K562 (cell line): ENCODE measurements at regions not wholly inside any gene's neighbourhood (a gene's known extent, or its start where the extent isn't known, plus 50 kb on each side); places are given as distances from the start of the nearest gene placed in this dataset.

Experiments
- ATF3 ChIP-seq, 2 experiments: fragments of 450-650 bp in 1 of 2; sonication (generic) in 1 of 2; formaldehyde crosslinking in 1 of 2; IDR thresholded peaks in 1 of 2; conservative IDR thresholded peaks in 1 of 2; 2 replicates each; pipeline versions ENCODE4 v1.6.1 to v1.8.1; 2016 to 2023; ENCODE audit warnings: mild to moderate bottlenecking in 2 of 2, moderate library complexity in 2 of 2, inconsistent platforms in 1 of 2, missing genetic modification reagents in 1 of 2
- BRF2 ChIP-seq: IDR thresholded peaks from 3 replicates; pipeline ENCODE4 v1.6.1; 2011; ENCODE audit warnings: borderline replicate concordance, mild to moderate bottlenecking; ENCODE audit not compliant: insufficient read length, insufficient read depth
- CBX1 ChIP-seq: sonication (generic); IDR thresholded peaks from 2 replicates; pipeline ENCODE4 v1.6.1; 2016; ENCODE audit warnings: antibody characterized with exemption, low read depth, mild to moderate bottlenecking
- CBX8 ChIP-seq: fragments of 200-600 bp; sonication (generic); IDR thresholded peaks from 2 replicates; pipeline ENCODE4 v1.6.1; 2012; ENCODE audit warnings: borderline replicate concordance, mixed run types, low read depth, mild to moderate bottlenecking, moderate library complexity, mixed read lengths, low read length, control low read depth, inconsistent platforms; ENCODE audit not compliant: poor library complexity, severe bottlenecking; ENCODE audit errors: extremely low read depth
- EZH2 ChIP-seq: IDR thresholded peaks from 2 replicates; pipeline ENCODE4 v1.6.1; 2012; ENCODE audit warnings: low read depth, mild to moderate bottlenecking, inconsistent platforms, low read length, borderline replicate concordance
- NFYB ChIP-seq: IDR thresholded peaks from 2 replicates; pipeline ENCODE4 v1.6.1; 2011; ENCODE audit warnings: mild to moderate bottlenecking, moderate library complexity; ENCODE audit not compliant: insufficient read length; ENCODE audit errors: extremely low read depth
- RUNX1 ChIP-seq: sonication (generic); IDR thresholded peaks from 2 replicates; pipeline ENCODE4 v1.6.1; 2016; ENCODE audit warnings: antibody characterized with exemption, low read depth
- SMAD1 ChIP-seq: fragments of 150-350 bp; IDR thresholded peaks from 2 replicates; pipeline ENCODE4 v1.6.1; 2014; ENCODE audit warnings: low read length, low read depth; ENCODE audit not compliant: partially characterized antibody
- SP2 ChIP-seq: IDR thresholded peaks from 2 replicates; pipeline ENCODE4 v1.6.1; 2011; ENCODE audit warnings: mild to moderate bottlenecking, low read depth, low read length, moderate library complexity; ENCODE audit not compliant: poor library complexity, severe bottlenecking; ENCODE audit errors: extremely low read depth
- SRF ChIP-seq, 2 experiments: fragments of 250-450, 450-650 bp in 1 of 2; sonication (Bioruptor Pico) in 1 of 2; sonication (generic) in 1 of 2; formaldehyde crosslinking; IDR thresholded peaks; 2 replicates each; pipeline versions ENCODE4 v1.5.0 to v1.5.1; 2020 to 2022; ENCODE audit warnings: mild to moderate bottlenecking in 1 of 2, missing genetic modification reagents in 1 of 2
- TF ChIP-seq, protein P1 (sequence below): fragments of 450-650 bp; IDR thresholded peaks from one replicate; pipeline ENCODE4 v1.6.1; 2018; ENCODE audit warnings: mild to moderate bottlenecking, moderate library complexity; ENCODE audit not compliant: partially characterized antibody
- TF ChIP-seq, protein P2 (sequence below), 3 experiments: IDR thresholded peaks in 2 of 3; conservative IDR thresholded peaks in 1 of 3; 2 replicates each; pipeline ENCODE4 v1.5.1; 2011 to 2012; ENCODE audit warnings: low read length in 3 of 3, mild to moderate bottlenecking in 3 of 3, control low read depth in 2 of 3, improper control_type of control experiment in 1 of 3, inconsistent platforms in 1 of 3, low read depth in 1 of 3, mixed read lengths in 1 of 3, moderate library complexity in 1 of 3; ENCODE audit not compliant: insufficient read depth in 2 of 3

- TF ChIP-seq NFYB (no peak), CBX1 (no peak), SMAD1 (no peak), EZH2 (no peak), BRF2 (no peak), ATF3 (IDR thresholded peaks at IDR 0.05) (no peak), ATF3 (CRISPR knock-in tag; conservative IDR thresholded peaks at IDR 0.05) (no peak), SRF (CRISPR knock-in tag; IDR thresholded peaks at IDR 0.05) (no peak), CBX8 (no peak), SP2 (no peak), RUNX1 (no peak)
- TF ChIP-seq, protein P1, sequence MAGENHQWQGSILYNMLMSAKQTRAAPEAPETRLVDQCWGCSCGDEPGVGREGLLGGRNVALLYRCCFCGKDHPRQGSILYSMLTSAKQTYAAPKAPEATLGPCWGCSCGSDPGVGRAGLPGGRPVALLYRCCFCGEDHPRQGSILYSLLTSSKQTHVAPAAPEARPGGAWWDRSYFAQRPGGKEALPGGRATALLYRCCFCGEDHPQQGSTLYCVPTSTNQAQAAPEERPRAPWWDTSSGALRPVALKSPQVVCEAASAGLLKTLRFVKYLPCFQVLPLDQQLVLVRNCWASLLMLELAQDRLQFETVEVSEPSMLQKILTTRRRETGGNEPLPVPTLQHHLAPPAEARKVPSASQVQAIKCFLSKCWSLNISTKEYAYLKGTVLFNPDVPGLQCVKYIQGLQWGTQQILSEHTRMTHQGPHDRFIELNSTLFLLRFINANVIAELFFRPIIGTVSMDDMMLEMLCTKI: no peak
- TF ChIP-seq, protein P2, sequence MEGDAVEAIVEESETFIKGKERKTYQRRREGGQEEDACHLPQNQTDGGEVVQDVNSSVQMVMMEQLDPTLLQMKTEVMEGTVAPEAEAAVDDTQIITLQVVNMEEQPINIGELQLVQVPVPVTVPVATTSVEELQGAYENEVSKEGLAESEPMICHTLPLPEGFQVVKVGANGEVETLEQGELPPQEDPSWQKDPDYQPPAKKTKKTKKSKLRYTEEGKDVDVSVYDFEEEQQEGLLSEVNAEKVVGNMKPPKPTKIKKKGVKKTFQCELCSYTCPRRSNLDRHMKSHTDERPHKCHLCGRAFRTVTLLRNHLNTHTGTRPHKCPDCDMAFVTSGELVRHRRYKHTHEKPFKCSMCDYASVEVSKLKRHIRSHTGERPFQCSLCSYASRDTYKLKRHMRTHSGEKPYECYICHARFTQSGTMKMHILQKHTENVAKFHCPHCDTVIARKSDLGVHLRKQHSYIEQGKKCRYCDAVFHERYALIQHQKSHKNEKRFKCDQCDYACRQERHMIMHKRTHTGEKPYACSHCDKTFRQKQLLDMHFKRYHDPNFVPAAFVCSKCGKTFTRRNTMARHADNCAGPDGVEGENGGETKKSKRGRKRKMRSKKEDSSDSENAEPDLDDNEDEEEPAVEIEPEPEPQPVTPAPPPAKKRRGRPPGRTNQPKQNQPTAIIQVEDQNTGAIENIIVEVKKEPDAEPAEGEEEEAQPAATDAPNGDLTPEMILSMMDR (IDR thresholded peaks at IDR 0.05 in 2 of 3, conservative IDR thresholded peaks at IDR 0.05 in 1 of 3; ENCODE audit: insufficient read depth in 2 of 3, low read depth in 1 of 3, low read length in 3 of 3): no peak
Measured at GRCh38 chr5:157989296-157989695, 130.4 kb upstream of the CLINT1 start.
